GM10266 (cell line): ENCODE measurements at regions not wholly inside any gene's neighbourhood (a gene's known extent, or its start where the extent isn't known, plus 50 kb on each side); places are given as distances from the start of the nearest gene placed in this dataset.
"Not testable (repeated sequence)": the region's sequence is repeated elsewhere in the genome, so short reads cannot be mapped to it uniquely, and the experiment has no call there.

Experiments
- DNase-seq: peaks from one replicate; pipeline ENCODE4 v3.0.0; 2012; ENCODE audit errors: extremely low spot score
- TF ChIP-seq, protein P1 (sequence below): IDR thresholded peaks from 2 replicates; pipeline ENCODE4 v1.5.1; 2012; ENCODE audit warnings: mild to moderate bottlenecking, low read depth; ENCODE audit not compliant: control insufficient read depth, insufficient read depth; ENCODE audit errors: missing control alignments

- DNase-seq = no peak
- TF ChIP-seq, protein P1, sequence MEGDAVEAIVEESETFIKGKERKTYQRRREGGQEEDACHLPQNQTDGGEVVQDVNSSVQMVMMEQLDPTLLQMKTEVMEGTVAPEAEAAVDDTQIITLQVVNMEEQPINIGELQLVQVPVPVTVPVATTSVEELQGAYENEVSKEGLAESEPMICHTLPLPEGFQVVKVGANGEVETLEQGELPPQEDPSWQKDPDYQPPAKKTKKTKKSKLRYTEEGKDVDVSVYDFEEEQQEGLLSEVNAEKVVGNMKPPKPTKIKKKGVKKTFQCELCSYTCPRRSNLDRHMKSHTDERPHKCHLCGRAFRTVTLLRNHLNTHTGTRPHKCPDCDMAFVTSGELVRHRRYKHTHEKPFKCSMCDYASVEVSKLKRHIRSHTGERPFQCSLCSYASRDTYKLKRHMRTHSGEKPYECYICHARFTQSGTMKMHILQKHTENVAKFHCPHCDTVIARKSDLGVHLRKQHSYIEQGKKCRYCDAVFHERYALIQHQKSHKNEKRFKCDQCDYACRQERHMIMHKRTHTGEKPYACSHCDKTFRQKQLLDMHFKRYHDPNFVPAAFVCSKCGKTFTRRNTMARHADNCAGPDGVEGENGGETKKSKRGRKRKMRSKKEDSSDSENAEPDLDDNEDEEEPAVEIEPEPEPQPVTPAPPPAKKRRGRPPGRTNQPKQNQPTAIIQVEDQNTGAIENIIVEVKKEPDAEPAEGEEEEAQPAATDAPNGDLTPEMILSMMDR = no peak
Measured at GRCh38 chr5:136600306-136600705, 235.0 kb upstream of the TRPC7 start.

- TF ChIP-seq, protein P1 = no peak
- no peak for DNase-seq
Measured at GRCh38 chr5:136598802-136599404, 233.6 kb upstream of the TRPC7 start.

- TF ChIP-seq, protein P1 = no peak
- DNase-seq = no peak
Measured at GRCh38 chr5:136594416-136594815, 229.1 kb upstream of the TRPC7 start.

DNA sequence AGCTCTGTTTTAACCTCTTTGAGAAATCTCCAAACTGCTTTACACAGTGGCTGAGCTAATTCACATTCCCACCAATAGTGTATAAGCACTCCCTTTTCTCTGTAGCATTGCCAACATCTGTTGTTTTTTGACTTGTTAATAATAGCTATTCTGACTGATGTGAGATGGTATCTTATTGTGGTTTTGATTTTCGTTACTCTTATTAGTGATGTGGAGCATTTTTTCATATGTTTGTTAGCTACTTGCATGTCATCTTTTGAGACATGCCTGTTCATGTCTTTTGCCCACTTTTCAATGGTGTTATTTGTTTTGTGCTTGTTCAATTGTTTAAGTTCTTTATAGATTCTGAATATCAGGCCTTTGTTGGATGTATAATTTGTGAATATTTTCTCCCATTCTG, 225.2 kb upstream of the TRPC7 start:
- TF ChIP-seq, protein P1 = no peak
- DNase-seq = no peak

- DNase-seq = no peak
- TF ChIP-seq, protein P1 = no peak
Measured at GRCh38 chr5:136586196-136586595, 220.9 kb upstream of the TRPC7 start.

GRCh38 chr5:136584474-136584873, 219.1 kb upstream of the TRPC7 start:
- TF ChIP-seq, protein P1 = no peak
- DNase-seq = no peak

- TF ChIP-seq, protein P1 = no peak
- no peak for DNase-seq
Measured at GRCh38 chr5:136579238-136579637, 213.9 kb upstream of the TRPC7 start.

DNA sequence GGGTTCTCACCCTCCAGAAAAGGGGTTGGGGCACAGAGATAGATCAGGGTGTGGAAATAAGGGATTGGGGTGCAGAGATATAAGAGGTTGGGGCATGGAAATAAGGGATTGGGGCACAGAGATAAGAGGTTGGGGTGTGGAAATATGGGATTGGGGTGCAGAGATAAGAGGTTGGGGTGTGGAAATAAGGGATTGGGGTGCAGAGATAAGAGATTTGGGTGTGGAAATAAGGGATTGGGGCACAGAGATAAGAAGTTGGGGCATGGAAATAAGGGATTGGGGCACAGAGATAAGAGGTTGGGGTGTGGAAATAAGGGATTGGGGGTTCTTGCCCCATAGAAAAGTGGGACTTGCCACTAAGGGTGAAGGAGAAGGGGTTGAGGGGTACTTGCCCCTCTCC, 204.5 kb upstream of the TRPC7 start:
- DNase-seq = not testable (repeated sequence)

DNA sequence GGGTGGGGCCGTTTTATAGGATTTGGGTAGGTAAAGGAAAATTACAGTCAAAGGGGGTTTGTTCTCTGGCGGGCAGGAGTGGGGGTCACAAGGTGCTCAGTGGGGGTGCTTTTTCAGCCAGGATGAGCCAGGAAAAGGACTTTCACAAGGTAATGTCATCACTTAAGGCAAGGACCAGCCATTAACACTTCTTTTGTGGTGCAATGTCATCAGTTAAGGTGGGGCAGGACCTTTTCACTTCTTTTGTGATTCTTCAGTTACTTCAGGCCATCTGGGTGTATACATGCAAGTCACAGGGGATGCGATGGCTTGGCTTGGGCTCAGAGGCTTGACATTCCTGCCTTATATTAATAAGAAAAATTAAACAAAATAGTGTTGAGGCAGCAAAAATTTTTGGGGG, 200.1 kb upstream of the TRPC7 start:
- DNase-seq = not testable (repeated sequence)

DNA sequence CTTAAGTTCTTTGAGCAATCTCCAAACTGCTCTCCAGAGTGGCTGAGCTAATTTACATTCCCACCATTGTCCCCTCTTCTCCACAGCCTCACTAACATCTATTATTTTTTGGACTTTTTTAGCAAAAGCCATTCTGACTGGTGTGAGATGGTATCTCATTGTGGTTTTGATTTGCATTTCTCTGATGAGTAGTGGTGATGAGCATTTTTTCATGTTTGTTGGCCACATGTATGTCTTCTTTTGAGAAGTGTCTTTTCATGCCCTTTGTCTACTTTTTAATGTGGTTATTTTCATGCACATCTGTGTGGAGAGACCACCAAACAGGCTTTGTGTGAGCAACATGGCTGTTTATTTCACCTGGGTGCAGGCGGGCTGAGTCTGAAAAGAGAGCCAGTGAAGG, 199.7 kb upstream of the TRPC7 start:
- DNase-seq = not testable (repeated sequence)

DNA sequence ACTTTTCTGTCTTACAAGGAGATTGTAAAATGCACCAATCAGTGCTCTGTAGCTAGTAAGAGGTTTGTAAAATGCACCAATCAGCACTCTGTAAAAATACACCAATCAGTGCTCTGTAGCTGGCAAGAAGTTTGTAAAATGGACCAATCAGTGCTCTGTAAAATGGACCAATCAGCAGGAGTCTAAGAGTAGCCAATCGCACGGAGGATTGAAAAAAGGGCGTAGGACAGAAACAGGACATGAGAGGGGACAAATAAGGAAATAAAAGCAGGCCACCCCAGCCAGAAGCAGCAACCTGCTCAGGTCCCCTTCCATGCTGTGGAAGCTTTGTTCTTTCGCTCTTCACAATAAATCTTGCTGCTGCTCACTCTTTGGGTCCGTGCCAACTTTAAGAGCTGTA, 199.1 kb upstream of the TRPC7 start:
- not testable (repeated sequence) for DNase-seq
